PC-3 (cell line): ENCODE measurements at regions not wholly inside any gene's neighbourhood (a gene's known extent, or its start where the extent isn't known, plus 50 kb on each side); places are given as distances from the start of the nearest gene placed in this dataset.

Source experiments
- ATAC-seq: fragments of 200-7000 bp; cut with Tn5 transposase; 2 replicates; pipeline ENCODE4 v1.9.1; 2020; ENCODE audit warnings: mild to moderate bottlenecking, moderate library complexity
- BruUV-seq: library from RNA; stranded (reverse); fragments of 400-500 nt; replicated peaks from 2 replicates; lab custom pipeline; 2021; lab: Mats Ljungman, UMichigan
- CTCF ChIA-PET: fragments of 300-600 bp; sonication (Branson Sonifier 250); formaldehyde crosslinking; loops from one replicate; lab custom pipeline; 2022; ENCODE audit warnings: antibody characterized with exemption; lab: Charles Lee
- POLR2A ChIA-PET: fragments of 300-600 bp; sonication (Branson Sonifier 250); formaldehyde crosslinking; loops from one replicate; lab custom pipeline; 2022; ENCODE audit warnings: antibody characterized with exemption; ENCODE audit not compliant: unreplicated experiment; lab: Charles Lee
- DNase-seq: peaks from one replicate; pipeline ENCODE4 v3.0.0-alpha.2; 2015
- H2AFZ ChIP-seq: fragments of 300-600 bp; sonication (generic); 2 replicates; pipeline ENCODE4 v1.6.0; 2016; ENCODE audit warnings: antibody characterized with exemption, low read length
- H3F3A ChIP-seq: fragments of 300-600 bp; sonication (generic); one replicate; pipeline ENCODE4 v1.6.0; 2017; ENCODE audit warnings: antibody characterized with exemption, low read length, control low read depth, mild to moderate bottlenecking; ENCODE audit not compliant: unreplicated experiment
- H3K27ac ChIP-seq: fragments of 300-600 bp; sonication (generic); 2 replicates; pipeline ENCODE4 v1.5.1; 2016; ENCODE audit warnings: mild to moderate bottlenecking, low read length
- H3K27me3 ChIP-seq: fragments of 300-600 bp; sonication (generic); 2 replicates; pipeline ENCODE4 v1.6.1; 2016; ENCODE audit warnings: low read length, mixed read lengths
- H3K36me3 ChIP-seq: fragments of 300-600 bp; sonication (generic); 2 replicates; pipeline ENCODE4 v1.6.1; 2016; ENCODE audit warnings: low read depth, mixed run types, low read length, mixed read lengths
- H3K4me1 ChIP-seq: fragments of 300-600 bp; sonication (generic); 2 replicates; pipeline ENCODE4 v1.5.1; 2016; ENCODE audit warnings: low read length; ENCODE audit not compliant: insufficient read depth
- H3K4me2 ChIP-seq: fragments of 300-600 bp; sonication (generic); 2 replicates; pipeline ENCODE4 v1.6.0; 2016; ENCODE audit warnings: low read length
- H3K4me3 ChIP-seq: fragments of 300-600 bp; sonication (generic); 2 replicates; pipeline ENCODE4 v1.5.1; 2016; ENCODE audit warnings: mild to moderate bottlenecking, low read length, mixed read lengths
- H3K79me2 ChIP-seq: fragments of 300-600 bp; sonication (generic); 2 replicates; pipeline ENCODE4 v1.6.1; 2017; ENCODE audit warnings: low read length, mixed read lengths
- H3K9ac ChIP-seq: fragments of 300-600 bp; sonication (generic); 2 replicates; pipeline ENCODE4 v1.6.0; 2016; ENCODE audit warnings: mild to moderate bottlenecking, low read length
- H3K9me2 ChIP-seq: fragments of 300-600 bp; sonication (generic); replicated peaks from 2 replicates; pipeline ENCODE4 v1.6.1; 2016; ENCODE audit warnings: mixed run types, low read length, mixed read lengths
- H3K9me3 ChIP-seq: fragments of 300-600 bp; sonication (generic); 2 replicates; pipeline ENCODE4 v1.6.1; 2016; ENCODE audit warnings: low read length, mixed read lengths
- H4K20me1 ChIP-seq: fragments of 300-600 bp; sonication (generic); 2 replicates; pipeline ENCODE4 v1.6.1; 2016; ENCODE audit warnings: low read length, mixed read lengths
- EZH2 ChIP-seq: fragments of 300-600 bp; sonication (generic); IDR thresholded peaks from one replicate; pipeline ENCODE4 v1.6.1; 2017; ENCODE audit warnings: antibody characterized with exemption, mild to moderate bottlenecking, low read length; ENCODE audit not compliant: unreplicated experiment
- EZH2phosphoT487 ChIP-seq: fragments of 300-600 bp; sonication (generic); IDR thresholded peaks from 2 replicates; pipeline ENCODE4 v1.6.1; 2018; ENCODE audit warnings: mild to moderate bottlenecking, antibody characterized with exemption, low read length, borderline replicate concordance
- intact Hi-C: fragments of 100-400 bp; cut with micrococcal nuclease; formaldehyde crosslinking; loops from 2 replicates; pipeline ENCODE4 v1.9.0; 2023
- TF ChIP-seq, protein P1 (sequence below): fragments of 300-600 bp; sonication (generic); conservative IDR thresholded peaks from 2 replicates; pipeline ENCODE4 v1.5.1; 2017; ENCODE audit warnings: antibody characterized with exemption, low read depth, mild to moderate bottlenecking, low read length

DNA sequence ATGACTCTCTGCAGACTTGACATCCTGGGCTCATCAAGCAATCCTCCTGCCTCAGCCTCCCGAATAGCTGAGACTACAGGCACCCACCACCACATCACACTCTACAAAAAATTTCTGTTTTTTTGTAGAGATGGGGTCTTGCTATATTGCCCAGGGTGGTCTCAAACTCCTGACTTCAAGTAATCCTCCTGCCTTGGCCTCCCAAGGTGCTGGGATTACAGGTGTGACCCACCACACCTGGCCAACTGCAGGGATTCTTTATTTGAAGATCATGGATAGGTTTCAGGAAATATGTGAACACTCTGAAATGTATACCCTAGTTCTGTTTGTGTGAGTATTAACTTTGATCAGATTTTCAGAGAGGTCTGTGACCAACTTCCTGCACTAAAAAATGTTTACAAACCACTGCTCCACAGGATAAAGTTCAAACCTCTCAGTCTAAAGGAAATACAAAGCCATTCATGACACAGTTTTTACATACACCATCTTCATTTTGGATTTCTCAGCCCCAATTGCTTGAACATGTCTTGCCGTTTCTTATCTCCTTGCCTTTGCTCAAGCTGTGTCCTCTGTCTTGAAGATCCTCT, 252.3 kb upstream of the FGGY start:
- H3K36me3 ChIP-seq: no peaks in the 10 kb centered on the region
- no peaks in the 10 kb centered on the region for H3F3A ChIP-seq
- DNase-seq (no peak), ATAC-seq (no peak)
- H3K4me2 ChIP-seq: no peak overlapping the region
- CTCF ChIA-PET: no interaction called here
- H3K9me2 ChIP-seq: no peaks in the 10 kb centered on the region
- H3K4me1 ChIP-seq: peaks cover 17% of the 10 kb centered on the region
- no TSS peak for BruUV-seq
- no peak overlapping the region for H3K27ac ChIP-seq
- no peak overlapping the region for H3K4me3 ChIP-seq
- TF ChIP-seq EZH2phosphoT487 (no peak), EZH2 (no peak)
- TF ChIP-seq, protein P1, sequence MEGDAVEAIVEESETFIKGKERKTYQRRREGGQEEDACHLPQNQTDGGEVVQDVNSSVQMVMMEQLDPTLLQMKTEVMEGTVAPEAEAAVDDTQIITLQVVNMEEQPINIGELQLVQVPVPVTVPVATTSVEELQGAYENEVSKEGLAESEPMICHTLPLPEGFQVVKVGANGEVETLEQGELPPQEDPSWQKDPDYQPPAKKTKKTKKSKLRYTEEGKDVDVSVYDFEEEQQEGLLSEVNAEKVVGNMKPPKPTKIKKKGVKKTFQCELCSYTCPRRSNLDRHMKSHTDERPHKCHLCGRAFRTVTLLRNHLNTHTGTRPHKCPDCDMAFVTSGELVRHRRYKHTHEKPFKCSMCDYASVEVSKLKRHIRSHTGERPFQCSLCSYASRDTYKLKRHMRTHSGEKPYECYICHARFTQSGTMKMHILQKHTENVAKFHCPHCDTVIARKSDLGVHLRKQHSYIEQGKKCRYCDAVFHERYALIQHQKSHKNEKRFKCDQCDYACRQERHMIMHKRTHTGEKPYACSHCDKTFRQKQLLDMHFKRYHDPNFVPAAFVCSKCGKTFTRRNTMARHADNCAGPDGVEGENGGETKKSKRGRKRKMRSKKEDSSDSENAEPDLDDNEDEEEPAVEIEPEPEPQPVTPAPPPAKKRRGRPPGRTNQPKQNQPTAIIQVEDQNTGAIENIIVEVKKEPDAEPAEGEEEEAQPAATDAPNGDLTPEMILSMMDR: no peak
- H3K9ac ChIP-seq: no peak overlapping the region
- no peak overlapping the region for H2AFZ ChIP-seq
- POLR2A ChIA-PET: no interaction called here
- no peaks in the 10 kb centered on the region for H3K27me3 ChIP-seq
- H3K9me3 ChIP-seq: no peaks in the 10 kb centered on the region
- intact Hi-C loops: no loop called here
- no peaks in the 10 kb centered on the region for H4K20me1 ChIP-seq
- no peaks in the 10 kb centered on the region for H3K79me2 ChIP-seq

DNA sequence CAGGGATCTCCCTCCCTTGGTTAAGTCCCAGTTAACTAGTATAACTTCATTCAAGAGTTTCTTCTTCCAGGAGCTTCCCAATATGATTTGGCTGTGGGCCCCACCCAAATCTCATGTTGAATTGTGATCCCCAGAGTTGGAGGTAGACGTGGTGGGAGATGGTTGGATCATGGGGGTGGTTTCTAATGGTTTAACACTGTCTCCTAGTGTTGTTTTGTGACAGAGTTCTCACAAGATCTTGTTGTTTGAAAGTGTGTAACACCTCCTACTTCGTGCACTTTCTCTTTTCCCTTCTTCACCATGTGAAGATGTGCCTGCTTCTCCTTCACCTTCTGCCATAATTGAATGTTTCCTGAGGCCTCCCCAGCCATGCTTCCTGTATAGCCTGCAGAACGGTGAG, 251.8 kb upstream of the FGGY start:
- TF ChIP-seq, protein P1: no peak
- no peak for TF ChIP-seq EZH2
- TF ChIP-seq EZH2phosphoT487: no peak
- no peaks in the 10 kb centered on the region for H3K79me2 ChIP-seq
- intact Hi-C loops: no loop called here
- H3K27ac ChIP-seq: no peak overlapping the region
- H3F3A ChIP-seq: no peaks in the 10 kb centered on the region
- CTCF ChIA-PET: no interaction called here
- H3K9me3 ChIP-seq: no peaks in the 10 kb centered on the region
- no peaks in the 10 kb centered on the region for H3K9me2 ChIP-seq
- DNase-seq: no peak
- ATAC-seq: no peak
- no peak overlapping the region for H3K4me3 ChIP-seq
- peaks cover 17% of the 10 kb centered on the region for H3K4me1 ChIP-seq
- POLR2A ChIA-PET: no interaction called here
- no peak overlapping the region for H2AFZ ChIP-seq
- H3K4me2 ChIP-seq: no peak overlapping the region
- no peaks in the 10 kb centered on the region for H3K27me3 ChIP-seq
- H4K20me1 ChIP-seq: no peaks in the 10 kb centered on the region
- H3K36me3 ChIP-seq: no peaks in the 10 kb centered on the region
- BruUV-seq: no TSS peak
- H3K9ac ChIP-seq: no peak overlapping the region

DNA sequence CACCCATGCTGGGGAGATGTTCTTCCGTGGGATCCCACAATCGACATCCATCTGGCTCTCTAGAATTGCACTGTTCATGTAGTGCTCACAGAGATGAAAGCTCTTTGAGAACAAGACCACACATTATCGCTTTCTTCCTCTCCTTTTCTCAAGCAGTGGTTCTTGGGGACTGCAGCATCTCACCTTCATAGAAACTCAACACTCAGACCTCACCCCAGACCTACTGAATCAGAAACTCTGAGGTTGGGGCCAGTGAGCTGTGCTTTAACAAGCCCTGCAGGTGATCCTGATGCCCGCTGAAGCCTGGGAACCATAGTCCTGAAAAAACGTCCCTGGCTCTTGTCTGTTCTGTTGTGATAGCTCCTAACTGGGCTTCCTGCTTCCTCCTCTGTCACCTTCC, 251.3 kb upstream of the FGGY start:
- H4K20me1 ChIP-seq: no peaks in the 10 kb centered on the region
- TF ChIP-seq, protein P1: no peak
- TF ChIP-seq EZH2phosphoT487 (no peak), EZH2 (no peak)
- no peaks in the 10 kb centered on the region for H3K9me3 ChIP-seq
- H3F3A ChIP-seq: no peaks in the 10 kb centered on the region
- H3K9ac ChIP-seq: no peak overlapping the region
- no peaks in the 10 kb centered on the region for H3K36me3 ChIP-seq
- no TSS peak for BruUV-seq
- intact Hi-C loops: no loop called here
- H3K4me1 ChIP-seq: peaks cover 17% of the 10 kb centered on the region
- no peak overlapping the region for H3K27ac ChIP-seq
- DNase-seq (no peak), ATAC-seq (no peak)
- H3K9me2 ChIP-seq: no peaks in the 10 kb centered on the region
- no peak overlapping the region for H3K4me3 ChIP-seq
- CTCF ChIA-PET: no interaction called here
- POLR2A ChIA-PET: no interaction called here
- H3K27me3 ChIP-seq: no peaks in the 10 kb centered on the region
- H3K79me2 ChIP-seq: no peaks in the 10 kb centered on the region
- no peak overlapping the region for H3K4me2 ChIP-seq
- no peak overlapping the region for H2AFZ ChIP-seq
